ENCODE measurements at regions not wholly inside any gene's neighbourhood (a gene's known extent, or its start where the extent isn't known, plus 50 kb on each side); places are given as distances from the start of the nearest gene placed in this dataset.

- Histone ChIP-seq H2BK20ac (ENCODE audit: low read depth, low read length) (no peak overlapping the region), H3K18ac (ENCODE audit: low read depth, low read length) (no peak overlapping the region), H3K79me1 (ENCODE audit: low read depth in 1 of 2, low read length in 2 of 2) (no peaks in the 10 kb centered on the region), H3K27ac (ENCODE audit: insufficient read depth, low read length) (no peak overlapping the region), H4K5ac (ENCODE audit: low read depth, low read length) (no peak overlapping the region), H2AK9ac (replicated peaks; ENCODE audit: low read depth, low read length, poor library complexity) (no peak overlapping the region), H4K8ac (ENCODE audit: low read depth in 2 of 2, low read length in 2 of 2) (no peak overlapping the region), H3K27me3 (ENCODE audit: control insufficient read depth, insufficient read depth, low read length) (peaks cover 9% of the 10 kb centered on the region), H3K36me3 (ENCODE audit: control insufficient read depth, insufficient read depth, low read length) (no peaks in the 10 kb centered on the region), H4K20me1 (ENCODE audit: insufficient read depth, low read length) (no peaks in the 10 kb centered on the region), H2AK5ac (ENCODE audit: low read depth, low read length) (no peak overlapping the region), H3K4ac (ENCODE audit: low read depth, low read length) (no peak overlapping the region), H3K4me2 (ENCODE audit: low read depth, low read length) (no peak overlapping the region), H3K56ac (ENCODE audit: extremely low read depth, insufficient read depth, low read length) (no peak overlapping the region), H3K14ac (replicated peaks; ENCODE audit: low read depth, low read length) (no peak overlapping the region), H3K9me1 (ENCODE audit: insufficient read depth, low read length) (no peaks in the 10 kb centered on the region), H2BK5ac (ENCODE audit: low read depth, low read length, poor library complexity, severe bottlenecking) (no peak overlapping the region), H3K23ac (ENCODE audit: low read depth, low read length) (no peak overlapping the region), H4K91ac (ENCODE audit: insufficient read depth, low read depth, low read length) (no peak overlapping the region), H3K4me1 (ENCODE audit: control insufficient read depth, insufficient read depth, low read length) (no peaks in the 10 kb centered on the region), H2BK15ac (ENCODE audit: low read depth, low read length) (no peak overlapping the region), H3K9me3 (ENCODE audit: control insufficient read depth, insufficient read depth, low read length) (no peaks in the 10 kb centered on the region), H2AFZ (replicated peaks; ENCODE audit: low read length, poor library complexity) (no peak overlapping the region), H3K9ac (ENCODE audit: low read depth, low read length) (no peak overlapping the region), H2BK120ac (ENCODE audit: low read depth, low read length) (no peak overlapping the region), H3K4me3 (ENCODE audit: insufficient read depth, low read depth, low read length) (no peak overlapping the region)
- CTCF ChIA-PET = no interaction called here
- in situ Hi-C loops (cut with MboI; ENCODE audit: low sequenced_read_pairs) (no loop called here), dilution Hi-C loops (cut with HindIII; ENCODE audit: low sequenced_read_pairs, unreplicated experiment) (no loop called here), intact Hi-C loops (cut with micrococcal nuclease) (no loop called here)
- BruUV-seq (replicated peaks) = no TSS peak
- DNase-seq (no peak), ATAC-seq (ENCODE audit: low read depth) (no peak)
- POLR2A ChIA-PET (ENCODE audit: unreplicated experiment) = no interaction called here
- TF ChIP-seq MAFK (IDR thresholded peaks at IDR 0.05; ENCODE audit: low read depth, low read length) (no peak), POLR2A (IDR thresholded peaks at IDR 0.05; ENCODE audit: low read depth, low read length) (no peak), BHLHE40 (IDR thresholded peaks at IDR 0.05; ENCODE audit: low read depth, low read length) (no peak), RCOR1 (IDR thresholded peaks at IDR 0.05; ENCODE audit: insufficient replicate concordance, low read length) (no peak), RAD21 (IDR thresholded peaks at IDR 0.05; ENCODE audit: low read length) (no peak), MXI1 (IDR thresholded peaks at IDR 0.05; ENCODE audit: borderline replicate concordance, low read depth, low read length) (no peak)
- TF ChIP-seq, protein P1, sequence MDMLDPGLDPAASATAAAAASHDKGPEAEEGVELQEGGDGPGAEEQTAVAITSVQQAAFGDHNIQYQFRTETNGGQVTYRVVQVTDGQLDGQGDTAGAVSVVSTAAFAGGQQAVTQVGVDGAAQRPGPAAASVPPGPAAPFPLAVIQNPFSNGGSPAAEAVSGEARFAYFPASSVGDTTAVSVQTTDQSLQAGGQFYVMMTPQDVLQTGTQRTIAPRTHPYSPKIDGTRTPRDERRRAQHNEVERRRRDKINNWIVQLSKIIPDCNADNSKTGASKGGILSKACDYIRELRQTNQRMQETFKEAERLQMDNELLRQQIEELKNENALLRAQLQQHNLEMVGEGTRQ (IDR thresholded peaks at IDR 0.05; ENCODE audit: low read depth, low read length) = no peak
- TF ChIP-seq, protein P2, sequence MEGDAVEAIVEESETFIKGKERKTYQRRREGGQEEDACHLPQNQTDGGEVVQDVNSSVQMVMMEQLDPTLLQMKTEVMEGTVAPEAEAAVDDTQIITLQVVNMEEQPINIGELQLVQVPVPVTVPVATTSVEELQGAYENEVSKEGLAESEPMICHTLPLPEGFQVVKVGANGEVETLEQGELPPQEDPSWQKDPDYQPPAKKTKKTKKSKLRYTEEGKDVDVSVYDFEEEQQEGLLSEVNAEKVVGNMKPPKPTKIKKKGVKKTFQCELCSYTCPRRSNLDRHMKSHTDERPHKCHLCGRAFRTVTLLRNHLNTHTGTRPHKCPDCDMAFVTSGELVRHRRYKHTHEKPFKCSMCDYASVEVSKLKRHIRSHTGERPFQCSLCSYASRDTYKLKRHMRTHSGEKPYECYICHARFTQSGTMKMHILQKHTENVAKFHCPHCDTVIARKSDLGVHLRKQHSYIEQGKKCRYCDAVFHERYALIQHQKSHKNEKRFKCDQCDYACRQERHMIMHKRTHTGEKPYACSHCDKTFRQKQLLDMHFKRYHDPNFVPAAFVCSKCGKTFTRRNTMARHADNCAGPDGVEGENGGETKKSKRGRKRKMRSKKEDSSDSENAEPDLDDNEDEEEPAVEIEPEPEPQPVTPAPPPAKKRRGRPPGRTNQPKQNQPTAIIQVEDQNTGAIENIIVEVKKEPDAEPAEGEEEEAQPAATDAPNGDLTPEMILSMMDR (conservative IDR thresholded peaks at IDR 0.05; ENCODE audit: low read depth, low read length) = no peak
These were observed 69.8 kb upstream of the SLC1A3 start for GRCh38 chr5:36536616-36537005.

Data from IMR-90 (cell line).